NB4 (cell line): ENCODE measurements at regions not wholly inside any gene's neighbourhood (a gene's known extent, or its start where the extent isn't known, plus 50 kb on each side); places are given as distances from the start of the nearest gene placed in this dataset.

Experiments used
- POLR2A ChIP-seq: IDR thresholded peaks from 2 replicates; pipeline ENCODE4 v1.6.1; 2011; ENCODE audit warnings: mild to moderate bottlenecking; ENCODE audit not compliant: insufficient read length; ENCODE audit errors: extremely low read depth
- TF ChIP-seq, protein P1 (sequence below): IDR thresholded peaks from one replicate; pipeline ENCODE4 v1.5.1; 2012; ENCODE audit warnings: low read depth, low read length
- TF ChIP-seq, protein P2 (sequence below): IDR thresholded peaks from 2 replicates; pipeline ENCODE4 v1.6.1; 2011; ENCODE audit warnings: low read depth, low read length

DNA sequence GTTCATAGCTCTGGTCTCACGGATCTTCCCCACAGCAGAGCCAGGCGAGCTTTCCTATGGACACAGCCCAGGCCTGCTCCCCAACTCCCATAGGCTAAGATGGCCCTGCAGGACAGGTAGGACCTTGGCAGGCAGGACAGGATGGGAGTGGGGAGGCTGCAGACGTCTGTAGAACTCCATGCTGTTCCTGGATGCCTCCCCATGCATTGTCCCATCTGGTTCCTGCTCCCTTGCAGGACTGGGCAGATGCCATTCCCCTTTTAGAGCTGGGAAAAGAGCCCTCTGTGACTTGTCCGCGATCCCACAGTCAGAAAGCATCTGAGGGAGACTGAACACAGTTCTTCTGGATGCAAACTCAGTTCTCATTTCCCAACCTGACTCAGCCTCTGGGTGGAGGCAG, 71.9 kb upstream of the ATP5PO start:
- TF ChIP-seq, protein P1, sequence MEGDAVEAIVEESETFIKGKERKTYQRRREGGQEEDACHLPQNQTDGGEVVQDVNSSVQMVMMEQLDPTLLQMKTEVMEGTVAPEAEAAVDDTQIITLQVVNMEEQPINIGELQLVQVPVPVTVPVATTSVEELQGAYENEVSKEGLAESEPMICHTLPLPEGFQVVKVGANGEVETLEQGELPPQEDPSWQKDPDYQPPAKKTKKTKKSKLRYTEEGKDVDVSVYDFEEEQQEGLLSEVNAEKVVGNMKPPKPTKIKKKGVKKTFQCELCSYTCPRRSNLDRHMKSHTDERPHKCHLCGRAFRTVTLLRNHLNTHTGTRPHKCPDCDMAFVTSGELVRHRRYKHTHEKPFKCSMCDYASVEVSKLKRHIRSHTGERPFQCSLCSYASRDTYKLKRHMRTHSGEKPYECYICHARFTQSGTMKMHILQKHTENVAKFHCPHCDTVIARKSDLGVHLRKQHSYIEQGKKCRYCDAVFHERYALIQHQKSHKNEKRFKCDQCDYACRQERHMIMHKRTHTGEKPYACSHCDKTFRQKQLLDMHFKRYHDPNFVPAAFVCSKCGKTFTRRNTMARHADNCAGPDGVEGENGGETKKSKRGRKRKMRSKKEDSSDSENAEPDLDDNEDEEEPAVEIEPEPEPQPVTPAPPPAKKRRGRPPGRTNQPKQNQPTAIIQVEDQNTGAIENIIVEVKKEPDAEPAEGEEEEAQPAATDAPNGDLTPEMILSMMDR = no peak
- no peak for TF ChIP-seq POLR2A
- TF ChIP-seq, protein P2, sequence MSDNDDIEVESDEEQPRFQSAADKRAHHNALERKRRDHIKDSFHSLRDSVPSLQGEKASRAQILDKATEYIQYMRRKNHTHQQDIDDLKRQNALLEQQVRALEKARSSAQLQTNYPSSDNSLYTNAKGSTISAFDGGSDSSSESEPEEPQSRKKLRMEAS = no peak
